ENCODE measurements at regions not wholly inside any gene's neighbourhood (a gene's known extent, or its start where the extent isn't known, plus 50 kb on each side); places are given as distances from the start of the nearest gene placed in this dataset.

GRCh38 chr18:73880387-73880786 is 267.2 kb downstream of the FBXO15 start:
- intact Hi-C loops (cut with micrococcal nuclease), result no loop called here
- Mint-ChIP-seq H3K27me3 (no peaks in the 10 kb centered on the region), H3K36me3 (ENCODE audit: low read depth) (no peaks in the 10 kb centered on the region), H3K4me1 (no peaks in the 10 kb centered on the region), H3K9me3 (no peaks in the 10 kb centered on the region), H3K4me3 (no peak overlapping the region), H3K27ac (no peak overlapping the region)
- no peak for DNase-seq
- ChIA-PET POLR2A (no interaction called here), CTCF (no interaction called here)
- no peak for TF ChIP-seq CTCF (IDR thresholded peaks at IDR 0.05)
- no peak for ATAC-seq (ENCODE audit: low read depth)

GRCh38 chr18:73879766-73880165 is 267.9 kb downstream of the FBXO15 start:
- Mint-ChIP-seq H3K36me3 (ENCODE audit: low read depth) (no peaks in the 10 kb centered on the region), H3K27ac (no peak overlapping the region), H3K4me1 (no peaks in the 10 kb centered on the region), H3K4me3 (no peak overlapping the region), H3K9me3 (no peaks in the 10 kb centered on the region), H3K27me3 (no peaks in the 10 kb centered on the region)
- DNase-seq, result no peak
- no peak for ATAC-seq (ENCODE audit: low read depth)
- intact Hi-C loops (cut with micrococcal nuclease), result no loop called here
- POLR2A ChIA-PET, result no interaction called here
- CTCF ChIA-PET, result no interaction called here
- no peak for TF ChIP-seq CTCF (IDR thresholded peaks at IDR 0.05)

GRCh38 chr18:73879328-73879727 is 268.3 kb downstream of the FBXO15 start:
- intact Hi-C loops (cut with micrococcal nuclease), result no loop called here
- no peaks in the 10 kb centered on the region for H3K36me3 Mint-ChIP-seq (ENCODE audit: low read depth)
- DNase-seq, result no peak
- no peak overlapping the region for H3K4me3 Mint-ChIP-seq
- no peaks in the 10 kb centered on the region for H3K4me1 Mint-ChIP-seq
- no peaks in the 10 kb centered on the region for H3K27me3 Mint-ChIP-seq
- no peak for TF ChIP-seq CTCF (IDR thresholded peaks at IDR 0.05)
- ChIA-PET POLR2A (no interaction called here), CTCF (no interaction called here)
- no peaks in the 10 kb centered on the region for H3K9me3 Mint-ChIP-seq
- no peak overlapping the region for H3K27ac Mint-ChIP-seq
- no peak for ATAC-seq (ENCODE audit: low read depth)

DNA sequence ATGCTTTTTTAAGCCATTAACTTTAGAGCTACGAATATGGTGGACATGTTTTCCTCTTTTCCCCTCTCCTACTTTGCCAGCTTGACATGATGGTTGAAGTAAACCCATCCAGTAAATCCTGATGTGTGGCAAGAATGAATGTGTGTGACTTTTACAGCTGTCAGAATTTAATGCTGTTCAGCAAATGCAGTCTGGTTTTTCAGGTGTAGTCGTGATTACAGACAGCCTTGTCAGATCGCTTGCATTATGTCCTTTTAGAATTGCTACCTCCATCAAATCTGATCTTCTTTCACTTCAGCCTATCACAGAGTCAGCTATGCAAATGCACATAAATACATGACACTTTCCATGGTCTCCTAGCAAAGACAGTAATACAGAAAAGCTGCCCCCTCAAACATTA is 278.5 kb downstream of the FBXO15 start:
- no peak for ATAC-seq (ENCODE audit: low read depth)
- Mint-ChIP-seq H3K27me3 (peaks cover 2% of the 10 kb centered on the region), H3K4me3 (no peak overlapping the region)

DNA sequence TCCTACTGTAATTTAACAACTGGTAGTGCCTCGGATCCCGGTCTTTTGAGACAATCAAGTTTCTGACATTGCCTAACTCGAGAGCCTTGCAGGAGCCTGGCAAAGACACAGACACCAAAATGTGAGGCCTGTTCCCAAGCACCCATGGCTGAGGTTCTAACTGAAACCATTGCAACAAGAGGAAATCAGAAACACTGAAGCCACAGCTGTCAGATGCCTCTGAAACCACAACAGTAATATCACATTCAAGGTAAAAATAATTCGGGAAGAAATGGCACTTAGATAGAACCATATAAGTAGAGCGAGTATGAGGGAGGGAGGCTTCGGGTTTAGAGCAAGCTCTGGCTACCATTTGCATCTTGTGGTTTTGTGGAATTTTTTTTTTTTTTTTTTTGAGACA is 285.9 kb downstream of the FBXO15 start:
- H3K4me3 Mint-ChIP-seq, result no peak overlapping the region

More for the DNA sequence above, 278.5 kb downstream of the FBXO15 start:
- ChIA-PET POLR2A (no interaction called here), CTCF (no interaction called here)
- Mint-ChIP-seq H3K9me3 (no peaks in the 10 kb centered on the region), H3K4me1 (no peaks in the 10 kb centered on the region), H3K36me3 (ENCODE audit: low read depth) (no peaks in the 10 kb centered on the region), H3K27ac (no peak overlapping the region)
- no peak for DNase-seq
- intact Hi-C loops (cut with micrococcal nuclease), result no loop called here
- TF ChIP-seq CTCF (IDR thresholded peaks at IDR 0.05), result no peak

More for the DNA sequence above, 285.9 kb downstream of the FBXO15 start:
- ATAC-seq (ENCODE audit: low read depth) (no peak), DNase-seq (no peak)
- Mint-ChIP-seq H3K27me3 (peaks cover 6% of the 10 kb centered on the region), H3K27ac (no peak overlapping the region), H3K4me1 (no peaks in the 10 kb centered on the region), H3K36me3 (ENCODE audit: low read depth) (no peaks in the 10 kb centered on the region), H3K9me3 (no peaks in the 10 kb centered on the region)
- ChIA-PET CTCF (no interaction called here), POLR2A (no interaction called here)
- intact Hi-C loops (cut with micrococcal nuclease), result no loop called here
- no peak for TF ChIP-seq CTCF (IDR thresholded peaks at IDR 0.05)
